SK-N-SH treated with all-trans-retinoic acid at 6 μM for 48 hours (cell line): ENCODE measurements at regions not wholly inside any gene's neighbourhood (a gene's known extent, or its start where the extent isn't known, plus 50 kb on each side); places are given as distances from the start of the nearest gene placed in this dataset.

Experiments
- ATAC-seq: fragments of 200-7000 bp; cut with Tn5 transposase; 3 replicates; pipeline ENCODE4 v1.9.1; 2020; ENCODE audit warnings: mild to moderate bottlenecking, moderate library complexity
- ARNTL ChIP-seq: fragments of 450-650 bp; formaldehyde crosslinking; IDR thresholded peaks from 2 replicates; pipeline ENCODE4 v1.5.0; 2020; ENCODE audit warnings: low read depth, mild to moderate bottlenecking, moderate library complexity, borderline replicate concordance
- CREB5 ChIP-seq: fragments of 250-450 bp; sonication (Bioruptor Pico); IDR thresholded peaks from 2 replicates; pipeline ENCODE4 v1.5.1; 2020; ENCODE audit warnings: low read depth, mild to moderate bottlenecking, moderate library complexity
- CSDC2 ChIP-seq: fragments of 250-450 bp; sonication (Bioruptor Pico); IDR thresholded peaks from 2 replicates; pipeline ENCODE4 v1.5.0; 2020; ENCODE audit warnings: mild to moderate bottlenecking, moderate library complexity
- CSRNP3 ChIP-seq: fragments of 250-450 bp; sonication (Bioruptor Pico); IDR thresholded peaks from 2 replicates; pipeline ENCODE4 v1.5.1; 2021; ENCODE audit warnings: mild to moderate bottlenecking, moderate library complexity
- ESRRG ChIP-seq: fragments of 250-450 bp; sonication (Bioruptor Pico); IDR thresholded peaks from 2 replicates; pipeline ENCODE4 v1.6.1; 2021; ENCODE audit warnings: mild to moderate bottlenecking
- ISL1 ChIP-seq: fragments of 250-450 bp; sonication (Bioruptor Pico); IDR thresholded peaks from 2 replicates; pipeline ENCODE4 v2.1.2; 2022; ENCODE audit warnings: mild to moderate bottlenecking, moderate library complexity
- OSR1 ChIP-seq: fragments of 250-450 bp; sonication (Bioruptor Pico); IDR thresholded peaks from 2 replicates; pipeline ENCODE4 v1.8.0; 2022; ENCODE audit warnings: moderate library complexity, mild to moderate bottlenecking, inconsistent platforms
- PATZ1 ChIP-seq: fragments of 250-450 bp; sonication (Bioruptor Pico); IDR thresholded peaks from 2 replicates; pipeline ENCODE4 v1.8.0; 2020; ENCODE audit warnings: mild to moderate bottlenecking, moderate library complexity, borderline replicate concordance
- PPARA ChIP-seq: fragments of 250-450 bp; sonication (Bioruptor Pico); IDR thresholded peaks from 2 replicates; pipeline ENCODE4 v1.5.0; 2020; ENCODE audit warnings: mild to moderate bottlenecking, borderline replicate concordance
- RARB ChIP-seq: fragments of 250-450 bp; sonication (Bioruptor Pico); IDR thresholded peaks from 2 replicates; pipeline ENCODE4 v1.8.0; 2021; ENCODE audit warnings: mild to moderate bottlenecking, moderate library complexity
- TCF4 ChIP-seq: fragments of 250-450 bp; sonication (Bioruptor Pico); IDR thresholded peaks from 2 replicates; pipeline ENCODE4 v1.8.0; 2021; ENCODE audit warnings: mild to moderate bottlenecking, moderate library complexity, borderline replicate concordance
- TOX ChIP-seq: fragments of 250-450 bp; sonication (Bioruptor Pico); IDR thresholded peaks from 2 replicates; pipeline ENCODE4 v1.8.0; 2021; ENCODE audit warnings: mild to moderate bottlenecking, moderate library complexity, borderline replicate concordance
- TSHZ2 ChIP-seq: fragments of 250-450 bp; sonication (Bioruptor Pico); IDR thresholded peaks from 2 replicates; pipeline ENCODE4 v1.5.0; 2020; ENCODE audit warnings: mild to moderate bottlenecking, moderate library complexity
- ZC3H10 ChIP-seq: fragments of 250-450 bp; sonication (Bioruptor Pico); IDR thresholded peaks from 2 replicates; pipeline ENCODE4 v1.5.1; 2021; ENCODE audit warnings: mild to moderate bottlenecking, moderate library complexity
- ZFP30 ChIP-seq: fragments of 450-650 bp; formaldehyde crosslinking; IDR thresholded peaks from 2 replicates; pipeline ENCODE4 v1.5.0; 2022; ENCODE audit warnings: mild to moderate bottlenecking, moderate library complexity
- ZNF565 ChIP-seq: fragments of 450-650 bp; formaldehyde crosslinking; conservative IDR thresholded peaks from 2 replicates; pipeline ENCODE4 v1.5.0; 2020; ENCODE audit warnings: low read depth, mild to moderate bottlenecking, moderate library complexity
- ZNF70 ChIP-seq: fragments of 450-650 bp; formaldehyde crosslinking; IDR thresholded peaks from 2 replicates; pipeline ENCODE4 v1.5.0; 2020; ENCODE audit warnings: mild to moderate bottlenecking, moderate library complexity

GRCh38 chr10:33863352-33863751 is 528.9 kb upstream of the NRP1 start:
- TF ChIP-seq RARB (CRISPR knock-in tag) (no peak), TOX (no peak), OSR1 (CRISPR knock-in tag) (no peak), CREB5 (CRISPR knock-in tag) (no peak), ESRRG (CRISPR knock-in tag) (no peak), ZFP30 (CRISPR knock-in tag) (no peak)
- ATAC-seq: no peak

GRCh38 chr10:33862536-33863105 is 528.2 kb upstream of the NRP1 start:
- ATAC-seq: no peak
- no peak for TF ChIP-seq ISL1 (CRISPR knock-in tag)
- no peak for TF ChIP-seq ZC3H10 (CRISPR knock-in tag)
- TF ChIP-seq PATZ1: no peak
- TF ChIP-seq TSHZ2: no peak
- no peak for TF ChIP-seq CSDC2 (CRISPR knock-in tag)
- TF ChIP-seq ZNF565 (CRISPR knock-in tag): no peak
- TF ChIP-seq ARNTL (CRISPR knock-in tag): no peak
- no peak for TF ChIP-seq ZNF70 (CRISPR knock-in tag)
- TF ChIP-seq PPARA (CRISPR knock-in tag): no peak
- TF ChIP-seq OSR1 (CRISPR knock-in tag): no peak
- TF ChIP-seq CREB5 (CRISPR knock-in tag): no peak
- no peak for TF ChIP-seq CSRNP3 (CRISPR knock-in tag)

GRCh38 chr10:33861833-33862232 is 527.4 kb upstream of the NRP1 start:
- no peak for ATAC-seq
- TF ChIP-seq TCF4 (CRISPR knock-in tag) (no peak), RARB (CRISPR knock-in tag) (no peak), CSRNP3 (CRISPR knock-in tag) (no peak), OSR1 (CRISPR knock-in tag) (no peak)
